PFSK-1 (cell line): ENCODE measurements at regions not wholly inside any gene's neighbourhood (a gene's known extent, or its start where the extent isn't known, plus 50 kb on each side); places are given as distances from the start of the nearest gene placed in this dataset.

Source experiments
- POLR2AphosphoS5 ChIP-seq: IDR thresholded peaks from 2 replicates; pipeline ENCODE4 v1.6.1; 2012; ENCODE audit warnings: low read depth, mild to moderate bottlenecking, control low read depth, low read length, moderate library complexity
- REST ChIP-seq, 2 experiments: IDR thresholded peaks; 2 replicates each; pipeline versions ENCODE4 v1.6.1 to v1.8.0; 2011 to 2012; ENCODE audit warnings: low read depth in 2 of 2, low read length in 2 of 2, control low read depth in 1 of 2, inconsistent platforms in 1 of 2, mild to moderate bottlenecking in 1 of 2, moderate library complexity in 1 of 2; ENCODE audit not compliant: insufficient read depth in 1 of 2
- TAF1 ChIP-seq: IDR thresholded peaks from 2 replicates; pipeline ENCODE4 v1.6.1; 2012; ENCODE audit warnings: low read length, control low read depth, borderline replicate concordance; ENCODE audit not compliant: insufficient read depth

DNA sequence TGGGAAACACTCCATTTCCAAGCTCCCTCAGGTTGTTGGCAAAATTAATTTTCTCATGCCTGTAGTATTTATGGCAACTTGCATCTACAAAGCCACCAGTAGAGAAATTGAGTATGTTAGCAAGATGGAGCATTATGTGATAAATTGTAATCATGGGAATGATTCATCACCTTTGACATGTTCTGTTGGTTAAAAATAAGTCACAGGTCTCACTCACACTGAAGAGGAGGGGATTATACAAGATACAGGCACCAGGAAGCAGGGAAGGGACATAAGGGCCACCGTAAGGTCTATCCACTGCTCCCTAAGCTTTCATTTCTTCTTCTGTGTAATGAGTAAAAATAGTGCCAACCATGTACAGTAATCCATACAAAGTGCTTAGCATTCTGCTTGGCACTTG lies 313.0 kb downstream of the GBA3 start:
- no peak for TF ChIP-seq POLR2AphosphoS5
- no peak for TF ChIP-seq TAF1
- no peak for TF ChIP-seq REST (IDR thresholded peaks at IDR 0.05; ENCODE audit: insufficient read depth in 1 of 2, low read depth in 2 of 2, low read length in 2 of 2)
